HL-60 (cell line): ENCODE measurements at regions not wholly inside any gene's neighbourhood (a gene's known extent, or its start where the extent isn't known, plus 50 kb on each side); places are given as distances from the start of the nearest gene placed in this dataset.

Experiments used
- DNase-seq, 2 experiments: peaks; one replicate each; pipeline ENCODE4 v3.0.0-alpha.2; 2010 to 2020; ENCODE audit warnings: low read depth in 1 of 2, low spot score in 1 of 2
- H3K27ac ChIP-seq: fragments of 250-450 bp; sonication (Bioruptor Pico); replicated peaks from 2 replicates; pipeline ENCODE4 v1.5.1; 2020; ENCODE audit warnings: mild to moderate bottlenecking, moderate library complexity
- H3K27me3 ChIP-seq: fragments of 250-450 bp; sonication (Bioruptor Pico); 2 replicates; pipeline ENCODE4 v1.5.1; 2021; ENCODE audit warnings: mild to moderate bottlenecking, moderate library complexity; ENCODE audit not compliant: insufficient read depth, poor library complexity, severe bottlenecking
- H3K4me3 ChIP-seq: replicated peaks from 2 replicates; pipeline ENCODE4 v1.5.1; 2011; ENCODE audit warnings: mild to moderate bottlenecking, control low read depth, low read length; ENCODE audit not compliant: insufficient read depth
- GABPA ChIP-seq: IDR thresholded peaks from 2 replicates; pipeline ENCODE4 v1.6.1; 2012; ENCODE audit warnings: low read depth
- POLR2AphosphoS5 ChIP-seq: IDR thresholded peaks from 2 replicates; pipeline ENCODE4 v1.6.1; 2012; ENCODE audit warnings: low read depth
- SPI1 ChIP-seq: IDR thresholded peaks from 2 replicates; pipeline ENCODE4 v1.6.1; 2012; ENCODE audit warnings: low read depth, mild to moderate bottlenecking, borderline replicate concordance
- TF ChIP-seq, protein P1 (sequence below): IDR thresholded peaks from one replicate; pipeline ENCODE4 v1.5.1; 2011; ENCODE audit warnings: low read length, control low read depth, inconsistent platforms; ENCODE audit not compliant: insufficient read depth
- TF ChIP-seq, protein P2 (sequence below): IDR thresholded peaks from 2 replicates; pipeline ENCODE4 v1.6.1; 2012; ENCODE audit warnings: low read depth; ENCODE audit not compliant: insufficient replicate concordance

DNA sequence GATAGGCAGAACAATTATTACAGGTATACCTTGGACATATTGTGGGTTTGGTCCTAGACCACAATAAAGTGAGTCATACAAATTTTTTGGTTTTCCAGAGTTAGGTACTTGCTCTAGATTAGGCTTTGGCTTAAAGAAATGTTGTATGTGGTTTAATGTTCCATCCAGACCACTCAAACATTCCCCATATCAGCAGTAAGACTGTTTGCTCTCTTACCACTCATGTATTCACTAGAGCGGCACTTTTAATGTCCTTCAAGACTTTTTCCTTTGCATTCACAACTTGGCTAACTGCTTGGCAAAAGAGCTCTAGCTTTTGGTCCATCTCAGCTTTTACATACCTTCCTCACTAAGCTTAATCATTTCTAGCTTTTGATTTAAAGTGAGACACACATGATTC, 250.5 kb upstream of the SETMAR start:
- no peak for DNase-seq
- Histone ChIP-seq H3K27me3 (no peaks in the 10 kb centered on the region), H3K27ac (no peak overlapping the region), H3K4me3 (no peak overlapping the region)
- TF ChIP-seq GABPA = no peak
- TF ChIP-seq SPI1 = no peak
- TF ChIP-seq, protein P1, sequence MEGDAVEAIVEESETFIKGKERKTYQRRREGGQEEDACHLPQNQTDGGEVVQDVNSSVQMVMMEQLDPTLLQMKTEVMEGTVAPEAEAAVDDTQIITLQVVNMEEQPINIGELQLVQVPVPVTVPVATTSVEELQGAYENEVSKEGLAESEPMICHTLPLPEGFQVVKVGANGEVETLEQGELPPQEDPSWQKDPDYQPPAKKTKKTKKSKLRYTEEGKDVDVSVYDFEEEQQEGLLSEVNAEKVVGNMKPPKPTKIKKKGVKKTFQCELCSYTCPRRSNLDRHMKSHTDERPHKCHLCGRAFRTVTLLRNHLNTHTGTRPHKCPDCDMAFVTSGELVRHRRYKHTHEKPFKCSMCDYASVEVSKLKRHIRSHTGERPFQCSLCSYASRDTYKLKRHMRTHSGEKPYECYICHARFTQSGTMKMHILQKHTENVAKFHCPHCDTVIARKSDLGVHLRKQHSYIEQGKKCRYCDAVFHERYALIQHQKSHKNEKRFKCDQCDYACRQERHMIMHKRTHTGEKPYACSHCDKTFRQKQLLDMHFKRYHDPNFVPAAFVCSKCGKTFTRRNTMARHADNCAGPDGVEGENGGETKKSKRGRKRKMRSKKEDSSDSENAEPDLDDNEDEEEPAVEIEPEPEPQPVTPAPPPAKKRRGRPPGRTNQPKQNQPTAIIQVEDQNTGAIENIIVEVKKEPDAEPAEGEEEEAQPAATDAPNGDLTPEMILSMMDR = no peak
- TF ChIP-seq POLR2AphosphoS5 = no peak
- TF ChIP-seq, protein P2, sequence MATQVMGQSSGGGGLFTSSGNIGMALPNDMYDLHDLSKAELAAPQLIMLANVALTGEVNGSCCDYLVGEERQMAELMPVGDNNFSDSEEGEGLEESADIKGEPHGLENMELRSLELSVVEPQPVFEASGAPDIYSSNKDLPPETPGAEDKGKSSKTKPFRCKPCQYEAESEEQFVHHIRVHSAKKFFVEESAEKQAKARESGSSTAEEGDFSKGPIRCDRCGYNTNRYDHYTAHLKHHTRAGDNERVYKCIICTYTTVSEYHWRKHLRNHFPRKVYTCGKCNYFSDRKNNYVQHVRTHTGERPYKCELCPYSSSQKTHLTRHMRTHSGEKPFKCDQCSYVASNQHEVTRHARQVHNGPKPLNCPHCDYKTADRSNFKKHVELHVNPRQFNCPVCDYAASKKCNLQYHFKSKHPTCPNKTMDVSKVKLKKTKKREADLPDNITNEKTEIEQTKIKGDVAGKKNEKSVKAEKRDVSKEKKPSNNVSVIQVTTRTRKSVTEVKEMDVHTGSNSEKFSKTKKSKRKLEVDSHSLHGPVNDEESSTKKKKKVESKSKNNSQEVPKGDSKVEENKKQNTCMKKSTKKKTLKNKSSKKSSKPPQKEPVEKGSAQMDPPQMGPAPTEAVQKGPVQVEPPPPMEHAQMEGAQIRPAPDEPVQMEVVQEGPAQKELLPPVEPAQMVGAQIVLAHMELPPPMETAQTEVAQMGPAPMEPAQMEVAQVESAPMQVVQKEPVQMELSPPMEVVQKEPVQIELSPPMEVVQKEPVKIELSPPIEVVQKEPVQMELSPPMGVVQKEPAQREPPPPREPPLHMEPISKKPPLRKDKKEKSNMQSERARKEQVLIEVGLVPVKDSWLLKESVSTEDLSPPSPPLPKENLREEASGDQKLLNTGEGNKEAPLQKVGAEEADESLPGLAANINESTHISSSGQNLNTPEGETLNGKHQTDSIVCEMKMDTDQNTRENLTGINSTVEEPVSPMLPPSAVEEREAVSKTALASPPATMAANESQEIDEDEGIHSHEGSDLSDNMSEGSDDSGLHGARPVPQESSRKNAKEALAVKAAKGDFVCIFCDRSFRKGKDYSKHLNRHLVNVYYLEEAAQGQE = no peak

DNA sequence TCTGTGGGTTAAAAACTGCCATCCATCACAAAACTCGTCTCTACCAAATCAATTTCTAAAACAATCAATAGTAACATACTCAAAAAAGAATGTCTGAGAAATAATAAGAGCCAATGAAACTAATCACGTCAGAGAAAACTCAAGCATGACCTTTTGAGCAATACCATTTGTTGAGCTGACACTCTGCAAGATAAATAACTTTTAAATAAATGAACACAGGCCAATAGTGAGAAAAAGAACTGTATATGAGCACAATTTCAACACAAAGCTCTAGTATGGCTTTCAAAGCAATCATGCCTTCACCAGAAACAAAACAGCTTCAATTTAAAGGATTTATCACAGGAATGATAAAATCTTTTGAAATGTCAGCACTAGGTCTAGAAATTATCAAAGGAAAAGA, 249.2 kb upstream of the SETMAR start:
- TF ChIP-seq GABPA = no peak
- TF ChIP-seq, protein P2 = no peak
- TF ChIP-seq, protein P1 = no peak
- DNase-seq = no peak
- H3K27me3 ChIP-seq = no peaks in the 10 kb centered on the region
- no peak overlapping the region for H3K4me3 ChIP-seq
- no peak overlapping the region for H3K27ac ChIP-seq

DNA sequence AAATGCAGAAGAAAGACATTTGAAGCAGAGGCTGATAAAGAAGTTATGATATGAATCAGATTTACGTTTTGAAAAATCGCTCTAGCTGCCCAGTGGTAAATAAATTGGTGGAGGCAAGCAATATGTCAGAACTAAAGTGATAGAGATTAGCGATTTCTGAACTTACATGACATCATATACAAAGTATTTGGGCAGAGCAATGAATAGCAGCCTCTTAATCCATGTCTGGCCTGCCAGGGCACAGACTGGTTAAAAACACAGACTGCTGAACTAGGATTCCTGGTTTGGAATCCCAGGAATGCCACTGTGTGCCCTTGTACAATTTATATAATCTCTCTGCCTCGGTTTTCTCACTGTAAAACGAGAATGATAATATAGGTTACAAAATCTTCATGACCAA, 243.1 kb upstream of the SETMAR start:
- DNase-seq = no peak
- Histone ChIP-seq H3K27ac (no peak overlapping the region), H3K4me3 (no peak overlapping the region), H3K27me3 (no peaks in the 10 kb centered on the region)
- TF ChIP-seq, protein P2 = no peak
- TF ChIP-seq, protein P1 = no peak
- TF ChIP-seq POLR2AphosphoS5 (no peak), GABPA (no peak), SPI1 (no peak)
